GM12865 (cell line): ENCODE measurements at regions not wholly inside any gene's neighbourhood (a gene's known extent, or its start where the extent isn't known, plus 50 kb on each side); places are given as distances from the start of the nearest gene placed in this dataset.

Source experiments
- DNase-seq: peaks from one replicate; pipeline ENCODE4 v3.0.0; 2010; ENCODE audit warnings: low read depth
- H3K4me3 ChIP-seq: 2 replicates; pipeline ENCODE4 v1.5.1; 2011; ENCODE audit warnings: mild to moderate bottlenecking, low read depth, low read length, control low read depth
- TF ChIP-seq, protein P1 (sequence below): IDR thresholded peaks from 2 replicates; pipeline ENCODE4 v1.5.1; 2011; ENCODE audit warnings: low read length, control low read depth, low read depth, inconsistent platforms; ENCODE audit not compliant: insufficient read depth; ENCODE audit errors: missing control alignments

DNA sequence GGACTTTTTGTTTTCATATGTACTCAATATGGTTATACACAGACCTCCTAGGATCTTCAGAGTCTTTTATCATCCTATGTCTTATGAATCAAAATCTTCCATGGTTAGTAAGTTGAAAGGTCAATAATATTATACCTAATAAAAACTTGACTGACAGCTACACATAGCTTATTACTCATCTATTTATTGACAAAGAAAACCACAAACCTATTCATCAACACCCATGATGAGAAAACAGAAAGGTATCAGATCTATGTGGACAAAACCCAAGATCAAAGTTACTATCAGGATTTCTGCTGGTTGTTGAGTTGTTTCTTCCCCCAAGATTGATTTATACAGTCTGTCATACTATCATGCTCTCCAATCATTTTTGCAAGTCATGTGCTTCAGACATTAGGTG is 460.1 kb upstream of the MANEA start:
- TF ChIP-seq, protein P1, sequence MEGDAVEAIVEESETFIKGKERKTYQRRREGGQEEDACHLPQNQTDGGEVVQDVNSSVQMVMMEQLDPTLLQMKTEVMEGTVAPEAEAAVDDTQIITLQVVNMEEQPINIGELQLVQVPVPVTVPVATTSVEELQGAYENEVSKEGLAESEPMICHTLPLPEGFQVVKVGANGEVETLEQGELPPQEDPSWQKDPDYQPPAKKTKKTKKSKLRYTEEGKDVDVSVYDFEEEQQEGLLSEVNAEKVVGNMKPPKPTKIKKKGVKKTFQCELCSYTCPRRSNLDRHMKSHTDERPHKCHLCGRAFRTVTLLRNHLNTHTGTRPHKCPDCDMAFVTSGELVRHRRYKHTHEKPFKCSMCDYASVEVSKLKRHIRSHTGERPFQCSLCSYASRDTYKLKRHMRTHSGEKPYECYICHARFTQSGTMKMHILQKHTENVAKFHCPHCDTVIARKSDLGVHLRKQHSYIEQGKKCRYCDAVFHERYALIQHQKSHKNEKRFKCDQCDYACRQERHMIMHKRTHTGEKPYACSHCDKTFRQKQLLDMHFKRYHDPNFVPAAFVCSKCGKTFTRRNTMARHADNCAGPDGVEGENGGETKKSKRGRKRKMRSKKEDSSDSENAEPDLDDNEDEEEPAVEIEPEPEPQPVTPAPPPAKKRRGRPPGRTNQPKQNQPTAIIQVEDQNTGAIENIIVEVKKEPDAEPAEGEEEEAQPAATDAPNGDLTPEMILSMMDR, result no peak
- DNase-seq, result no peak
- no peak overlapping the region for H3K4me3 ChIP-seq

DNA sequence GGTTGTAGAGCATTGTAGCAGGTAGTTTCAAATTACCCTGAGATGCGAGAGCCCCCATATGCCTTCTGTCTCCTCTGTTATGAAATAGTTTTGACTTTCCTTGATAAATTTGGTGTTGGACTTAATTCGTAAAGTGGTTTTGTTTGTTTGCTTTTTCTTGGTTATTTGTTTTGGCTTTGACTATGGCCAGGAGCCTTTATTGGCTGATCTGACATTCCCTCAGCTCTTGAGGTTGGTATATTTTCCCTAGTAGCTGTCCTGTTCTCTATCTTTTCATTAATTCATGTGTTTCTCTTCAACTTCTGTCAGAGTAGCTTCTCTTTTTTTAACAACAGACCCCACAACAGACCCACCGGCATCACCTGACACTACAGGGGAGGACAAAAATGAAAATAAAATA is 457.4 kb upstream of the MANEA start:
- TF ChIP-seq, protein P1, result no peak
- DNase-seq, result no peak
- no peak overlapping the region for H3K4me3 ChIP-seq

DNA sequence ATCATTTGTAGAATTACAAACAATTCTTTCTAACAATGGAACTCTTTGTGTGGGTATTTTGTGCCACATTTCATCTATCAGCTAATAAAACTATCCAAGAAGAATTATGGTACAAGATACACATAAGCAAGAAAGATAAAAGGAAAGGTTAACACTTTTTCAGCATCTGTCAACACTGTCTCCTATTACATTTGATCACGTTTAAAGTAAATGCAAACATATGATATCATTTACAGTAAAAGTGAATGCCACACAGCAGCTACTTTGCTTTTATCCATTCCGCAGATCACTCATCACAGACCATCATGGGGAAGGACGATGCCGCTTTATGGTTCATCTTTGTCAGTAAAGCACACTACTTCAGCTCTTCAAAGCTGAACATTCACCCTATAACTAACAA is 456.4 kb upstream of the MANEA start:
- H3K4me3 ChIP-seq, result no peak overlapping the region
- no peak for DNase-seq
- TF ChIP-seq, protein P1, result no peak

DNA sequence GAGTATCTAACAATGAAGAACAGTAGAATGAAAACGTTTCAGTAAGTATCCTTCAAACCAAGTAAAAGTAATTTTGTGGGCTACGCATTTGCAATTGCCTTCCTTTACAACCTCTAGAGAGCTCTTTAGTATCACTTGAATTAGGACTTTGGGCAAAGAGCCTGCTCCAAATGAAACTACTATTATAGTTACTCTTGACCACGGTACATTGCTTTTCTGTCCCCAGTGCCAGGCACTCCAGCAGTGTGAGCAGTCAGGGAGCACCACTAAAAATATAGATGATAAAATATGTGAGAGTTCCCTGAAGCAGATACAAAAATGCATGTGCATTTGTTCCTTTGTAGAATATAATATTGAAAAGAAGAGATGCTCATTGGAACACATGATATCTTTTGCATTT is 450.1 kb upstream of the MANEA start:
- TF ChIP-seq, protein P1, result no peak
- H3K4me3 ChIP-seq, result no peak overlapping the region
- no peak for DNase-seq

DNA sequence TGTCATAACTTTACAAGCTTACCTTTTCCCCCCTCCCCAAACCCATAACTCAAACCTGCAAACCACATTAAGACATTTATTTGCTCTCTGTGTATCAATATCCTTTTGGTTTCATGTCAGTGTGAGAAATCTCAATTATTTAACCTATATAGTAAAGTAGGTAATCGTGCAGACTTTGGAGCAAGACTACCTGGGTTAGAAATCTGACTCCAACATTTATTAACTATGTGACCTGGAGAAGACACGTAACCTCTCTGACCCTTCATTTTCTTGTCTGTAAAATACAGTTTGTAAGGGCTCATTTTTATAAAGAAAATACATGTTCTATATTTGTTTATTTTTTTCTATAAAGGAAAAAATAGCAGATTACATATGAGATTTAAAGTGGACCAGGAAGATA is 448.9 kb upstream of the MANEA start:
- DNase-seq, result no peak
- H3K4me3 ChIP-seq, result no peak overlapping the region
- TF ChIP-seq, protein P1, result no peak

DNA sequence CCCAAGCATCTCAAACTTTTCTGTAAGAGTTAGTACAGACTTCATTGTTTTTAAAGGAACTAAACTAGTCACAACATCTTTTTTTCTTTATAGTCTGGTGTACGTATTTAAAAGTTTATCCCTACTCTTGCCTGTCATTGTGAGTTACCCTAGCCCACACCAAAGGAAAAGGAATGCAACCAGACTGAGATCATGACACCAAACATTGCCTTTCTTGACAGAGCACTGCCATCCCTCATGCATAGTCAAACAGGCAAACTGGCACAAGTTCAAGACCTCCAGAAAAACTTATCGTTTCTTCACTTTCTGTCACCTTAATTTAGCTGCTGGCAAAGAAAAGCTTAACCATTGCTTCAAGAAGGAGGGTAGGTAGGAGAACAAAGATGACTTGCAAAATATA is 448.4 kb upstream of the MANEA start:
- no peak for DNase-seq
- no peak overlapping the region for H3K4me3 ChIP-seq
- TF ChIP-seq, protein P1, result no peak

DNA sequence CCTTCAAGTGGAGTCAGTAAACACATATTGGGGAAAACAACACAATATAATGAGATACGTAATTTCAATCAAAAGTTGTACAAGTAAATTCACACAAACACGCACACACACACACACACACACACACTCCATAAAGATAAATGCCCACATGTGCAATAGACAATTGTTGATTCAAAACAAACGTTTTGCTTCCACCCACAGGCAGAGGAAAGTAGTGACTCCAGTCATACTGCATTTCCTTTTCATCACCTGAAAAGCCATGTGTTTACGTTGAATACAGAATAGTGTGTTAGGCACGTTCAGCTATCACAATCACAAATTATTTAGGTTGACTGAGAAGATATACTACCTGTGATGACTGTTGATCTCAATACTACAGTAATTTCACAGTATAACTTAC is 443.8 kb upstream of the MANEA start:
- H3K4me3 ChIP-seq, result no peak overlapping the region
- TF ChIP-seq, protein P1, result no peak
- peak; percentile 1 for DNase-seq
